Activated T-cell treated with anti-CD3 and anti-CD28 coated beads, Interleukin-2, amount 50 U/mL, for 4 hours (primary cell): ENCODE measurements at regions not wholly inside any gene's neighbourhood (a gene's known extent, or its start where the extent isn't known, plus 50 kb on each side); places are given as distances from the start of the nearest gene placed in this dataset.
"Not testable (repeated sequence)": the region's sequence is repeated elsewhere in the genome, so short reads cannot be mapped to it uniquely, and the experiment has no call there.

Experiments used
- ATAC-seq, 2 donors: fragments of 200-7000 bp; cut with Tn5 transposase; one replicate each; pipeline ENCODE4 v1.10.0; 2021
- DNase-seq: peaks from one replicate; pipeline ENCODE4 v3.0.0-alpha.2; 2020
- H3K27me3 Mint-ChIP-seq: one replicate; pipeline ENCODE4 v1.8.0; 2021; ENCODE audit warnings: low read depth, mixed read lengths
- H3K36me3 Mint-ChIP-seq: one replicate; pipeline ENCODE4 v1.8.0; 2022; ENCODE audit warnings: mixed read lengths; ENCODE audit not compliant: insufficient read depth
- H3K4me1 Mint-ChIP-seq: one replicate; pipeline ENCODE4 v1.8.0; 2021; ENCODE audit warnings: low read depth, mixed read lengths
- H3K4me3 Mint-ChIP-seq: one replicate; pipeline ENCODE4 v1.8.0; 2021; ENCODE audit warnings: mild to moderate bottlenecking, moderate library complexity, mixed read lengths
- H3K9me3 Mint-ChIP-seq: one replicate; pipeline ENCODE4 v1.8.0; 2021; ENCODE audit warnings: mixed read lengths

DNA sequence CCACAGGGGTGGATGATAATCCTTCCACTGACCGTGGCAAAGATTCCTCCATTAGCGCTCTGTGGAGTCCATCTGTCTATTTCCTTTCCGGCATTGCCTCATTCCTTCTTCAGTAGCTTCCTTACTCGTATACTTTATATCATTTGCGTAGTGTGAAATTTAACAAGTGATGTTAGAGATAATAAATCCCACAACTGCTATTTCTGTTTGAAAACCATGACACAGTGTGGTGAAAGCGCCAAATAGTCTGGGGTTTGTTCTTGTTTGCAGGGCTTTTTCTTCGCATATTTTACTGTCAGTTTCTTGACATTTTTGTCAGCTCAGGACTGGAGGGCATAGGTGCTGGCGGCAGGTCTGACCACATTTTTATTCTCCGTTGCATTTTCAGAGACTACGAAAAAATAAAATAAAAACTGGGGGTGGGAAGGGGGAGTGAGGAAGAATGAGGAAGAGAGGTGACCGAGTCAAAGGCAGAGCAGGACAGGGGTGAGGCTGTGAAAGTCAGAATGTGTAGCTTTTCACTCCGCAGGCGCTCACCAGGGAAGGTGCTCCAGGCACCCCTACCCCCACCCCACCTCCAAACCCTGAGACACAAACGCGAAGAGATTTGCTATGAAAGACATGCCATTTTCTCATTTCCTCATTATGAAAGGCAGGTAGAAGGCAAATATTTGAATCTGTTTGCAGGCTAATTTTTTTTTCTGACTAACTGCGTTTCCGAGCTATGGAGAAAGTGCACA is 965.0 kb downstream of the MCTP2 start:
- DNase-seq (no peak), ATAC-seq (no peak)
- Mint-ChIP-seq H3K4me3 (no peak overlapping the region), H3K27me3 (peaks cover 4% of the 10 kb centered on the region), H3K4me1 (no peaks in the 10 kb centered on the region), H3K9me3 (peaks cover 17% of the 10 kb centered on the region), H3K36me3 (no peaks in the 10 kb centered on the region)

DNA sequence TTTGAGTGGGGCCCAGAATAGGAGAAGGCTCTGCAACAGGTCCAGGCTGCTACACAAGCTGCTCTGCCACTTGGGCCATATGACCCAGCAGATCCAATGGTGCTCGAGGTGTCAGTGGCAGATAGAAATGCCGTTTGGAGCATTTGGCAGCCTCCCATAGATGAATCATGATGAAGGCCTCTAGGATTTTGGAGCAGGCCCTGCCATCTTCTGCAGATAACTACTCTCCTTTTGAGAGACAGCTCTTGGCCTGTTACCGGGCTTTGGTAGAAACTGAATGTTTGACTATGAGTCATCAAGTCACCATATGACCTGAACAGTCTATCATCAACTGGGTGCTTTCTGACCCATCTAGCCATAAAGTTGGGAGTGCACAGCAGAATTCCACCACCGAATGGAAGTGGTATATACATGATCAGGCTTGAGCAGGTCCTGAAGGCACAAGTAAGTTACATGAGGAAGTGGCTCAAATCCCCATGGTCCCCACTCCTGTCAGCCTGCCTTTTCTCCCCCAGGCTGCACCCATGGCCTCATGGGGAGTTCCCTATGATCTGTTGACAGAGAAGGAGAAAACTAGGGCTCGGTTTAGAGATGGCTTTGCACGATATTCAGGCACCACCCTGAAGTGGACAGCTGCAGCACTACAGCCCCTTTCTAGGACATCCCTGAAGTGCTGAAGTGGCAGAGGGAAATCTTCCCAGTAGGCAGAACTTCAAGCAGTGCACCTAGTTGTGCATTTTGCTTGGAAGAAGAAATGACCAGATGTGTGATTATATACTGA is 971.4 kb downstream of the MCTP2 start:
- ATAC-seq (no peak), DNase-seq (no peak)
- Mint-ChIP-seq H3K4me3 (no peak overlapping the region), H3K36me3 (no peaks in the 10 kb centered on the region), H3K9me3 (peaks cover 26% of the 10 kb centered on the region), H3K27me3 (no peaks in the 10 kb centered on the region), H3K4me1 (no peaks in the 10 kb centered on the region)

DNA sequence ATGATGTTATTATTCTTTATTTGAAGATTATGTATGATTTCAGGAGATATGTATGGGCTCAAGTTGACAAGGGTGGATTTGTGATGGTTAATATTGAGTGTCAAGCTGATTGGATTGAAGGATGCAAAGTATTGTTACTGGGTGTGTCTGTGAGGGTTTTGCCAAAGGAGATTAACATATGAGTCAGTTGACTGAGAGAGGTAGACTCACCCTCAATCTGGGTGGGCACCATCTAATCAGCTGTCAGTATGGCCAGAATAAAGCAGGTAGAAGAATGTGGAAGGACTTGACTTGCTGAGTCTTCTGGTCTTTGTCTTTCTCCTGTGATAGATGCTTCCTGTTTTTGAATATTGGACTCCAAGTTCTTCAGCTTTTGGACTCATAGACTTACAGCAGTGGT is 973.7 kb downstream of the MCTP2 start:
- Mint-ChIP-seq H3K36me3 (no peaks in the 10 kb centered on the region), H3K4me3 (no peak overlapping the region), H3K9me3 (peaks cover 21% of the 10 kb centered on the region), H3K27me3 (no peaks in the 10 kb centered on the region), H3K4me1 (no peaks in the 10 kb centered on the region)
- ATAC-seq (no peak), DNase-seq (no peak)

DNA sequence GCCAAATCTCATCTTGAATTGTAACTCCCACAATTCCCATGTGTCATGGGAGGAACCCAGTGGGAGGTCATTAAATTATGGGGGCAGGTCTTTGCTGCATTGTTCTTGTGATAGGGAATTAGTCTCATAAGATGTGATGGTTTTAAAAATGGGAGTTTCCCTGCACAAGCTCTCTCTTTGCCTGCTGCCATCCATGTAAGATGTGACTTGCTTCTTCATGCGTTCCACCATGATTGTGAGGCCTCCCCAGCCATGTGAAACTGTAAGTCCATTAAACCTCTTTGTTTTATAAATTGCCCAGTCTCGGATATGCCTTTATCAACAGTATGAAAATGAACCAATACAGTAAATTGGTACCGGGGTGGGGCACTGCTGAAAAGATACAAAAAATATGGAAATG is 974.5 kb downstream of the MCTP2 start:
- not testable (repeated sequence) for DNase-seq, H3K4me3 Mint-ChIP-seq, H3K36me3 Mint-ChIP-seq, H3K4me1 Mint-ChIP-seq, ATAC-seq, H3K27me3 Mint-ChIP-seq
- peaks cover 14% of the 10 kb centered on the region for H3K9me3 Mint-ChIP-seq

DNA sequence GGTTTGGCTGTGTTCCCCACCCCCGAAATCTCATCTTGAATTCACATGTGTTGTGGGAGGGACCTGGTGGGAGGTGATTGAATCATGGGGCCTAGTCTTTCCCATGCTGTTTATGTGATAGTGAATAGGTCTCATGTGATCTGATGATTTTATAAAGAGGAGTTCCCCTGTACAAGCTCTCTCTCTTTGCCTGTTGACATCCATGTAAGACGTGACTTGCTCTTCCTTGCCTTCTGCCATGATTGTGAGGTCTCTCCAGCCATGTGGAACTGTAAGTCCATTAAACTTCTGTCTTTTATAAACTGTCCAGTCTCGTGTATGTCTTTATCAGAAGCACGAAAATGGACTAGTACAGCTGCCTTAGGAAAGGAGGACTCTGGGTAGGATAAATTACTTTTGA is 976.7 kb downstream of the MCTP2 start:
- no peaks in the 10 kb centered on the region for H3K4me1 Mint-ChIP-seq
- no peak overlapping the region for H3K4me3 Mint-ChIP-seq
- DNase-seq (no peak), ATAC-seq (no peak)
- no peaks in the 10 kb centered on the region for H3K36me3 Mint-ChIP-seq
- peaks cover 12% of the 10 kb centered on the region for H3K9me3 Mint-ChIP-seq
- no peaks in the 10 kb centered on the region for H3K27me3 Mint-ChIP-seq

DNA sequence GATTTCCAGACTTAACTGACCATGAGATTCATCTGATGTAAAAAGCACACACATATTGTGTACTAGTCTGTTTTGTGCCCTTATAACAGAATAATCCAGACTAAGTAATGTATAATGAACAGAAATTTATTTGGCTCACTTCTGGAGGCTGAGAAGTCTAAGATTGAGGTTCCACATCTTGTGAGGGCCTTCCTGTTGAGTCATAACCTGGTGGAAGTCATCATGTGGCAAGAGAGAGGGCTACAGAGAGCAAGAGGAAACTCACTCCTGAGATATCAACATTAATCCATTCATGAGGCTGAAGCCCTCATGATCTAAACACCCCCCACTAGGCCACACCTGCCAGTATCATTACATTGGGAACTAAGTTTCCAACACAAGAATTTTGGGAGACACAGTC is 977.6 kb downstream of the MCTP2 start:
- H3K36me3 Mint-ChIP-seq: no peaks in the 10 kb centered on the region
- no peak for ATAC-seq
- no peak overlapping the region for H3K4me3 Mint-ChIP-seq
- no peaks in the 10 kb centered on the region for H3K4me1 Mint-ChIP-seq
- H3K9me3 Mint-ChIP-seq: peaks cover 10% of the 10 kb centered on the region
- H3K27me3 Mint-ChIP-seq: no peaks in the 10 kb centered on the region
- no peak for DNase-seq

DNA sequence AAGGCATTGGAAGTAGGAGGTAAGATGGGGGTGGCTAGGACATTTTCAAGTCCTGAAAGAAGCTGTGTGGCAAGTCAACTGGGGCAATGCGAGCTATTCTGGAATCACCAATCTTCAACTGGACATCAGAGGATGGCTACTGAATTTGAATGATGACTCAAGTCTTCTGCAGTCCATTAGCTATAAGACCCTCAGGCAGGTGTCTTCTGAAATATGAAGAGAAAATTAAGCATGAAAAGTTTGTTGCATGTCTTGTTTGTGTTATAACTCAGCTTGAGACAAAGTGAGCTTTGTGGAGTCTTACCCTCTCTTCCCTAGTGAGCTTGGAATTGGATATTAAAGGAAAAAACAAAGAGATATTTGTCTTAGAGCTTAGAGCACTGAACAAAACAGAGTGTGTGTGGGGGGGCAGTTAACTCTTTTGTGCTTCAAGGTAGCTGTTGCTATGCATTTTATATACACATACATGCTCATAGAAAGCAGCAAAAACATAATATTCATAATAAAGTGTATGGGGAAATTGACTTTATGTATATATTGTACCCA is 979.1 kb downstream of the MCTP2 start:
- H3K9me3 Mint-ChIP-seq: peaks cover 10% of the 10 kb centered on the region

DNA sequence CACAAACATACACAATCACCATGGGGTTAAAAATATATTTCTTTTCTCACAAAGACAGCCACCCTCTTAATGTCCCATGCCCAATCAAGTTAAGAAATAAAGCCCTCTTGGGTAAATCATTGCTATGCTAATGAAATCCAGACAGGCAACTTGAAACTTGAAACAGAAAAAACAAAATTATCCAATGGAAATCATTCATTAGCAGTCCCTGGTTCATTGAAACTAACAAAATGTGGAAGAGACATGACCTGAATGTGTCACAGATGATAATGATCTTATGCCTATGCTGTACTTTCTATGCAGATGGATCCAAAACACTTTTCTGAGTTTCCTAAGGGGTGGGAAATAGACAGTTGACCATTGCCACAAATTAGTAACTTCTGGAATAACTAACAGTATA is 983.7 kb downstream of the MCTP2 start:
- DNase-seq (no peak), ATAC-seq (no peak)
- Mint-ChIP-seq H3K4me1 (no peaks in the 10 kb centered on the region), H3K9me3 (peaks cover 4% of the 10 kb centered on the region), H3K36me3 (no peaks in the 10 kb centered on the region), H3K27me3 (peaks cover 2% of the 10 kb centered on the region), H3K4me3 (no peak overlapping the region)

More for the DNA sequence above, 979.1 kb downstream of the MCTP2 start:
- no peak for ATAC-seq
- Mint-ChIP-seq H3K4me3 (no peak overlapping the region), H3K36me3 (no peaks in the 10 kb centered on the region), H3K4me1 (no peaks in the 10 kb centered on the region), H3K27me3 (peaks cover 2% of the 10 kb centered on the region)
- no peak for DNase-seq

DNA sequence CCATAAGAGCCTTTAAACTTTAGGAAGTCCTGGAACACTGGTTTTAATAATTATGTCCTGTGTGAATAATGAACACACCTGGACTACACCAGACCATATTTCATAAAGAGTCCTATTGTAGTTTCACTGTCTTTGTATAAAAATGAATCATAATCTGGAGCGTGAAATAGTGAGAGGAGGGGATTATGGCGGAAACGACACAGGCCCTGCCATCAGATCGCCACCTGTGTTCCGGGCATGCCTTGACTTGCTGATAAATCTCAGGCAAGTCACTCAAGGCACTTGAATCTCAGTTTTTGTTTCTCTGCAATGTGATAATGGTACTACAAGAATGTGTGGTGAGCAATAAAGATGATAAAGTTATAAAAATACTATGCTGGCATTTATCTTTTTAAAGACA is 995.5 kb downstream of the MCTP2 start:
- H3K27me3 Mint-ChIP-seq: peaks cover 9% of the 10 kb centered on the region
- ATAC-seq: no peak
- DNase-seq: no peak
- peaks cover 25% of the 10 kb centered on the region for H3K9me3 Mint-ChIP-seq
- no peaks in the 10 kb centered on the region for H3K36me3 Mint-ChIP-seq
- no peak overlapping the region for H3K4me3 Mint-ChIP-seq
- no peaks in the 10 kb centered on the region for H3K4me1 Mint-ChIP-seq

DNA sequence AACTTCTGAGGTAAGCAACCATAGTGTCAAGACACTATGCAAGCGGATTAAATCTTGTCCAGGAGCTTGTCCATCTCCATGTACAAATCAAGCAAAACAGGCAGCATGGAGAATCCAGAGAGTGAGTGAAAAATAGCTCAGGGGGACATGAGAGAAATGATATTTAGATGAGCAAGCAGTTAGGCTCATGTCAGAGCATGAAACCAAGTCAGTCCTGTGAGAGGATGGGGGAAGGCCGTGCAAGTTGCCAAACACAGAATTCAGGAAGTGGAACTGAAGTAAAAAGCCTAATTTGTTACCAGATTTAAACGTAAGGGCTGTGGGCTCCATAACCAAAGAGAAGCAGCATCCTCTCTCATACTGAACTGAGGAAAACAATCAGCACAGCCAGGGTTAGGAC is 995.9 kb downstream of the MCTP2 start:
- H3K9me3 Mint-ChIP-seq: peaks cover 26% of the 10 kb centered on the region
- ATAC-seq (no peak), DNase-seq (no peak)
- H3K4me3 Mint-ChIP-seq: no peak overlapping the region
- no peaks in the 10 kb centered on the region for H3K36me3 Mint-ChIP-seq
- no peaks in the 10 kb centered on the region for H3K4me1 Mint-ChIP-seq
- H3K27me3 Mint-ChIP-seq: peaks cover 10% of the 10 kb centered on the region

DNA sequence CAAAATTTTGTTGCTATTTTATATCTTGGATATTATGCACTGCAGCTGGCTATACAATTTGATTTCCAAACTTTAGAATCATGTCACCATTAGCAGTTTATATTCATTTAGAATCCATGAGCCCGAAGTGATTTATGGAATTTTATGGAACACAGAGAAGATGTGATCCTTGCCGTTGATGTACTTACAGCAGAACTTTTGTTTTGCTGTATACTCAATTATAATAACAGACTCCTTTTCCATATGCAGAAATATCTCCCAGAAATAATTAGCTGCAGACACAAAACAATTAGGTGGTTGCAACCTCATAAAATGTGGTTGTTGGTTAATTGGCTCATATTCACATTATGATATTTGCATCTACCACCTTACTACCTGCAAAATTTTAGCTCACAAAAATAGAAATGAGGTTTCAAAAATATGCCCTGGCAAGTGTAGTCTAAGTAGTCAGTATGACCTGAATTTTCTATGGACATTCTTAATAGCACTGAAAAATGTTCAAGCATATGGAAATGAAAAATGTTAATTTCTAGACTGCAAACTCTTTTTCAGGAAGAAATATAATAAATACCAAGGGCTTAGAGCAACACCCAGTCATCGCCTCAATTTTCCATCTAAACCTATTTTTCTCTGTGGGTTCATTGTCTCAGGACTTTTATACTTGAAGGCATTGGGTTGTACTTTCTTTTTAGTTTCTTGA is 997.6 kb downstream of the MCTP2 start:
- peaks cover 10% of the 10 kb centered on the region for H3K27me3 Mint-ChIP-seq
- no peaks in the 10 kb centered on the region for H3K36me3 Mint-ChIP-seq
- DNase-seq (no peak), ATAC-seq (no peak)
- no peak overlapping the region for H3K4me3 Mint-ChIP-seq
- H3K4me1 Mint-ChIP-seq: no peaks in the 10 kb centered on the region
- peaks cover 23% of the 10 kb centered on the region for H3K9me3 Mint-ChIP-seq

DNA sequence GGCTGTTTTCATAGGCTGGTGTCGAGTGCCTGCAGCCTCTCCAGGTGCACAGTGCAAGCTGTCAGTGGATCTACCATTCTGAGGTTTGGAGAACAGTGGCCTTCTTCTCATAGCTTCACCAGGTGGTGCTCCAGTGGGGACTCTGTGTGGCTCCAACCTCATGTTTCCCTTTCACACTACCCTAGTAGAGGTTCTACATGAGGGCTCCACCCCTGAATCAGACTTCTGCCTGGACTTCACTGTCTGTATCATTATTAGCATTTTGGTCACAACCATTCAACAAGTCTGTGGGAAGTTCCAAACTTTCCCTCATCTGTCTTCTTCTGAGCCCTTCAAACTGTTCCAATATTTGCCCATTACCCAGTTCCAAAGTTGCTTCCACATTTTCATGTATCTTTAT is 1003.7 kb downstream of the MCTP2 start:
- H3K36me3 Mint-ChIP-seq: no peaks in the 10 kb centered on the region
- peaks cover 3% of the 10 kb centered on the region for H3K27me3 Mint-ChIP-seq
- H3K9me3 Mint-ChIP-seq: peaks cover 21% of the 10 kb centered on the region
- DNase-seq: no peak
- no peaks in the 10 kb centered on the region for H3K4me1 Mint-ChIP-seq
- H3K4me3 Mint-ChIP-seq: no peak overlapping the region
- no peak for ATAC-seq

DNA sequence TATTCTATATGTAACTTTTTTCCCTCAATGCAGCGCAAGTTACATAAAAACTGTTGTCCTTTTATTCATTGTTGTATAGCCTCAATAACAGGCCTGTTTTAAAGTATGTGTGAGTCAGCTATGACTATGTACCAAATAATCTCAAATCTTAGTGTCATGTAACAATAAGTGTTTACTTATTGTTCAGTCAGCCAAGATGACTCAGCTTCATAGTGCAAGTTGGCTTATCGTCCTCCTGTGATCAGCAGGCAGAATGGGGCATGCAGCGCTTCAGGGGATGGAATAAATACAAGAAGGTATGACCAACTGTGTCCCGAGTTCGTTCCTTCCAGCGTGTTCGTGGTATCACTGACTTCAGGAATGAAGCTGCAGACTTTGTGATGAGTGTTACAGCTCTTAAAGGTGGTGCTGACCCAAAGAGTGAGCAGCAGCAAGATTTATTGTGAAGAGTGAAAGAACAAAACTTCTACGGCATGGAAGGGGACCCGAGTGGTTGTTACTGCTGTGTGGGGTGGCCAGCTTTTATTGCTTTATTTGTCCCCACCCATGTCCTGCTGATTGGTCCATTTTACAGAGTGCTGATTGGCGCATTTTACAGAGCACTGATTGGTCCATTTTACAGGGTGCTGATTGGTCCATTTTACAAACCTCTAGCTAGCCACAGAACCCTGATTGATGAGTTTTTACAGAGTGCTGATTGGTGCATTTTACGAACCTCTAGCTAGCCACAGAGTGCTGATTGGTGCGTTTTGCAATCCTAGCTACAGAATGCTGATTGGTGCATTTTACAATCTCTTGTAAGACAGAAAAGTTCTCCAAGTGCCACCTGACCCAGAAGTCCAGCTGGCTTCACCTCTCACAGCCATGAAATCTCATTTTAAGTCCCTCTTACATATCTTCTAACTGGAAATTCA is 1016.0 kb downstream of the MCTP2 start:
- H3K9me3 Mint-ChIP-seq: no peaks in the 10 kb centered on the region
- no peaks in the 10 kb centered on the region for H3K4me1 Mint-ChIP-seq
- DNase-seq: no peak
- H3K36me3 Mint-ChIP-seq: no peaks in the 10 kb centered on the region
- ATAC-seq: no peak
- no peak overlapping the region for H3K4me3 Mint-ChIP-seq
- peaks cover 7% of the 10 kb centered on the region for H3K27me3 Mint-ChIP-seq

DNA sequence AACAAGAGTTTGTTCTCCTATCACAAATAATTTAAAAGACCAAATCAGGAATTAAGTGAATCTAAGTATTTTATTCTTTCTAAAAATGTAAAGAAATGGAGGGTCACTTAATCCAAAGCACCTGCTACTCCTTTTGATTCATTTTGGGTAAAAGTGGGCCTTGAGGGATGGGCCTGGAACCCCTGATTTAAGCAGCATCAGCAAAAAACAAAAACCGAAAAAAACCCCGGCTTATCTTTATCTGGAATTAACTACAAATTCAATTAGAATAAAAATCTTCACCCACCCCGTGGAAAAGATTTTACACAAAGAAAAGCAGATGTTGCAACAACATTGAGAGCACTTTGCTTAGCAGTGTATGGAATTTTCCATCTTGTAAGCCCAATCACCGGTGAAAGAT is 1018.2 kb downstream of the MCTP2 start:
- Mint-ChIP-seq H3K36me3 (no peaks in the 10 kb centered on the region), H3K4me1 (no peaks in the 10 kb centered on the region), H3K9me3 (no peaks in the 10 kb centered on the region), H3K4me3 (no peak overlapping the region), H3K27me3 (peaks cover 7% of the 10 kb centered on the region)
- ATAC-seq (no peak), DNase-seq (no peak)
